NCI-H460 (cell line): ENCODE measurements at regions not wholly inside any gene's neighbourhood (a gene's known extent, or its start where the extent isn't known, plus 50 kb on each side); places are given as distances from the start of the nearest gene placed in this dataset.

Source experiments
- DNase-seq: peaks from one replicate; pipeline ENCODE4 v3.0.0-alpha.2; 2016; ENCODE audit warnings: low read depth; ENCODE audit errors: extremely low read depth

DNA sequence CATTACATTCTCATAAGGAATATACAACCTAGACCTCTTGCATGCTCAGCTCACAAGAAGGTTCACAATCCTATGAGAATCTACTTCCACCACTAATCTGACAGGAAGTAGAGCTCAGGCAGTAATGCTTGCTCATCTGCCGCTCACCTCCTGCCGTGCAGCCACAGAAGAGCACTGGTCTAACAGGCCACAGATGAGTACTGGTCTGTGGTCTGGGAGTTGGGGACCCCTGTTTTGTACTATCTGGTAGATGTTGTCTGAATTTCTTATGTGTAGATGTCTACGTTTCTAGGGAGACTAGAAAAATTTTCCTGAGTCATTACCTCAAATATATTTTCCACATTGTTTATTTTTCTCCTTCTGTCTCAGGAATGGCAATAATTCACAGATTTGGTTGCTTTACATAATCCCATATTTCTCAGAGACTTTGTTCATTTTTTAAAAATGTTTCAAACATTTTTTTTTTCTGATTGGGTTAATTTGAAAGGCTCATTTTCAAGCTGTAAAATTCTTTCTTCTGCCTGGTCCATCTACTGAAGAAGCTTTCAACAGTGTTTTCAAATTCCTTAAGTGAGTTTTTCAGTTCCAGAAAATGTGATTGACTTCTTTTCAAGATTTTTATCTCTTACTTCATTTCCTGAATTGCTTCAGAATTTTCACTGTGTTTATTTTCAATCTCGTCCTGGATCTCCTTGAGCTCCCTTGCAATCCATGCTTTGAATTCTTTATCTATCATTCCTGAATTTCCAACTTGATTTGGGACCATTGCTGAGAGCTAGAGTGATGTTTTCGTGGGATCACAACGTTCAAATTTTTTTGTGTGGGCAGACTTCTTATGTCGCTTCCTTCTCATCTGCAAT is 1322.2 kb downstream of the PCDH9 start:
- no peak for DNase-seq

DNA sequence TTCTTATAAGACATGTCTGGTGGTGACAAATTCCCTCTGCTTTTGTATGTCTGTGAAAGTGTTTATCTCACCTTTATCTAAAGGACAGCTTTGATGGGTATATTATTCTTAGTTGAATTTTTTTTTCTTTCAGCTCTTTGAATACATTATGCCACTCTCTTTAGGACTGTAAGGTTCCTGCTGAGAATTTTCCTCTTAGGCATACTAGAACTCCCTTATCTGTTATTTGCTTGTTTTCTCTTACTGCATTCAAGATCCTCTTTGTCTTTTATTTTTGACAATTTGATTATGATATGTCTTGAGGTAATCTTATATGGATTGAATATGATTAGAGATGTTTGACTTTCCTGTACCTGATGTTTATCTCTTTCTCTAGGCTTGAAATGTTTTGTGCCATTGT is 1328.4 kb downstream of the PCDH9 start:
- no peak for DNase-seq

DNA sequence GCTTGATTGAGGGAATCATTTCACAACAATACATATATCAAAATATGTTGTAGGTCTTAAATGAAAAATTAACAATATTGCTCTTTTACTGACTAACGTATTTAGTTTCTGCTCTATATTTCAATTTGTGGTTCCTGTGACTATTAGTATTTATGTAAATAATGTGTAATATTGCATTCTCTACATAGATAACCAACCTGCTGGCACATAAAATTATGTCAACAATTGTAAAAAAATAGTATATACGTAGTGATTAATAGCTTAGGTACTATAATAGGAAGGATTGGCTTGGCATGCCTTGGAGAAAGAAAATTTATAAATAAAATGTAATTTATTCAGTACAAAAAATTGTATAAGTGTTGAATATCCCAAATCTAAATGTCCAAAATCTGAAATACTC is 1336.1 kb downstream of the PCDH9 start:
- DNase-seq = no peak

DNA sequence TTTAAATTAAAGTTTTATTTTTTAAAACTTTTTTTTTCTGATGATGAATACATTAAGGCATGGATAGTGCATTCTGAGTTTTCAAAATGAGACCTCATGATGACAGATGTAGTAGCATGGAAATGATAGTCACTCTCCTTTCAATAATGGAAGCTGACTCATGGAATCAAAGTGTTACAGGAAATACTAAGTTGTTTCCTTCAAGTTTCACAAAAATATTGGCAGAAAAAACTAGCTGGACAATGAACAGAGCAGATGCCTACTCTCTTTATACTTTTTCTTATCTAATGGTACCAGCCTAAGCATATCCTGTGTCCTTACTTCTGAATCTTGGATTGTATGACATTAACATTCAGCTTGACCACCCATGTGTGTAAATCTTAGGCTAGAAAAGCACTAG is 1337.3 kb downstream of the PCDH9 start:
- no peak for DNase-seq

DNA sequence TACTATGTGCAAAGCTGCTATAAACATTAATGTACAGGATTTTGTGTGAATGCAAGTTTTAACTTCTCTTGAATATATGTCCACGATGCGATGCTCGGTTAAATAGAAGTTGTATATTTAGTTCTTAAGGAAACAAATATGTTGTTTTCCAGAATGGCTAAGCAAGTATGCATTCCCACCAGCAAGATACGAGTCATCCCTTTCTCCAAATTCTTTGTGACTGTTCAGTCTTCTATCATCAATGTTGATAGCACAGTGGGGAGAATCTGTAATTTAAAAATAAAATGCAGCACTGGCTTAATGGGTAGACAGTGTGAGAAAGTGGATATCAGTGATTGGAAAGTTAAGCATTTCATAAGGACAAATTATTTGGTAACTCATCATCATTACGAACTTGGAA is 1340.8 kb downstream of the PCDH9 start:
- DNase-seq = no peak

DNA sequence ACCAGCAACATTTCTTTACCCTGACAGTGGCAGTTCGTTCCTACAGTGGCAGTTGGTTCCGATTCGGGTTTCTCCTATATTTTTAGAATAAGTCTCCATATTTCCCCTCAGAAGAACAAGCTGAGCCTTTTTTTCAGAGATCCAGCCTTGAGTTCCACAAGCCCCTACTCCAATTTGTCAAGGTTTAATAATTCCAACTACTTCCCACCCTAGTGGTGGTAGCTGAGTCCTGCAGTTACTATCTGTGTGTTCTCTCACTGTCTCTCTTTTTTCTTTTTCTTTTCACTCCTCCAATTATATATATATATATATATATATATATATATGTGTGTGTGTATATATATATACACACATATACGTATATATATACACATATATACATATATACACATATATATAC is 1347.3 kb downstream of the PCDH9 start:
- no peak for DNase-seq

DNA sequence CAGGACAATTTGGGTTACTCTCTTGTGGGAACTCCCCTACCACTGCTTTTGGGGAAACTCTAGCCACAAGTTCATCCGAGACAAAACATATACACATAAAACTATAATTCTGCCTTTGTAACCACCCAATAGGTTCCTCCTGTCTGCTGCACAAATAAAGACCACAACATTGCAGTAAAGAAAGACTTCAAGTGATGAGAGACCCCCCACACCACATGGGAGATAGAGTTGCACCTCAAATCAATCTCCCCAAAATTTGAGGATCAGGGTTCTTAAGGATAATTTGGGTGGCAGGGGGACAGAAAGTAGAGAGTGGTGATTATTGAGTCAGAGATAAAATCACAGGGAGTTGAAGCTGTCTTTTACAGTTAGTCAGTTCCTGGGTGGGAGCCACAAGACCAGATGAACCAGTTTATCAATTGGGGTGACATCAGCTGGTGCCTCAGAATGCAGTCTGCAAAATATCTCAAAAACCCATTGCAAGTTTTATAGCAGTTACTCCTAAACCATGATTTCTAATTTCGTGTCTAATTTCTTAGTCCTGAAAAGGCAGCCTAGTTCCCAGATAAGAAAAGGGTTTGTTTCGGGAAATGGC is 1348.5 kb downstream of the PCDH9 start:
- DNase-seq = no peak

DNA sequence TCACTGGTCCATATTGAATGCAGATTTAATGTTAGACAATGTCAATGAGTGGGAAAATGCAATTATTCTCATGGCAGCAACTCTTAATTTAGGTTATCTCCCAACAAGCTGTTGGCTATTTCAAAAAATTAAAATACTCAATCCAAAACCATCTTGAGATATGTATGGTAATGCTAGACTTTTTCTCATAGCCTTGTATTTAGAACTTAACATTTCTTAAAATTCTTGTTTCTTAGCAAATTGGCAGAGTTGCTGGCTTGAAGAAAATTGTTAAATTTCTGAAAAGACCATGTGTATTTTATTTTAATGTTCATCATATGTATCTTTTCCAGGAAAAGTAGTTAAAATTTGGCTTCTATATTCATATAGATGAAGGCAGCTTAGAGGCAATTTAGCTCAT is 1355.1 kb downstream of the PCDH9 start:
- no peak for DNase-seq

DNA sequence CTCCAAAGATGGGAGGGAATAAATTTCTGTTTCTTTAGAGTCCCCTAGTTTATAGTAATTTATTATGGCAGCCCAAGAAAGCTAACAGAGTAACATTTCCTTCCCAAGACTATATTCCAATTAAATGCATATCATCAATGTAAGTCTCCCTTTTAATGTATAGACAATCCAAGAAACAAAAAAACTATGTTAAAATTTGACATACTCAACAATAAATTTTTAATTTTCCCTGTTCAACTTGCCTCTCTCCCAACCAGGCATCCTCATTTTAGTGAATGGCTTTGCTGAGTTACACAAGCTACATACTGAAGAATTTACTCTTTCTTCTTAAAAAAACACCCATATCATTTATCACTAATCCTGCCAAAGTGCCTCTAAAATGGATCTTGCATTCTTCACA is 1357.7 kb downstream of the PCDH9 start:
- DNase-seq = no peak

DNA sequence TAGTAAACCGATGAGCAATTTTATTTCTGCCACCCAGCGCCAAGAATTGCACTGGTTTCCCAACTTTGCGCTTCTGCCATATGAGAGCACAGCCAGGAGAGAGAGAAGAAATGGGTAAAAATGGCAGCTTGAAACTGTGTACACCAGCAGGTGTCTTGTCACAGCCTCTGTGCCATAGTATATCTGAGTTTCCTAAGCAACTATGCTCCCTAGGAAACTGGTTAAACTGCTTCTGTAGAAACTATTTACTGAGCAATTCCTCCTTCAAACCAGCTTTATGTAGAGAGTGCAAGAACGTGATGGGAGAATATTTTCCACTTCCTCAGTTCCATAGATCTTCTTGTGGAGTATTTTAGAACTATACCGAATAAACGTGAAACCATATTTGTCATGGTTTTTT is 1361.3 kb downstream of the PCDH9 start:
- no peak for DNase-seq

DNA sequence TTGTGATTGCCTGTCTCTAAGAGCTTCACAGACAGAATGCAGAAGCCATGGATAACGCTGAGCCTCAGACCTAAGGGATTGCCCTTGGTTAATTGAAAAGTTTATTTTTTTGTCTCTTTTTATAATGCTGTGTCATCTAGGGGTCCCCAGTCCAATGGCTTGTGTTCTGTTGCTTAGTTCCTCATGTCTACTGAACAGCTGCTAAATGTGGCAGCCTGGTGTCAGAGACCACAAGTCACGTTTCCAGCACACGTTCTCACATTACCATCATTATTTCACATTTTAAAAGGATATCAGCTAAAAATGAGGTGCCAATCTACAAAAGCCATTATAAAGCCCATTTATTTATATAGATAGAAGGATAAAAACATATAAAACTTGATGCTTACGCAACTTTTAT is 1362.0 kb downstream of the PCDH9 start:
- DNase-seq = no peak

DNA sequence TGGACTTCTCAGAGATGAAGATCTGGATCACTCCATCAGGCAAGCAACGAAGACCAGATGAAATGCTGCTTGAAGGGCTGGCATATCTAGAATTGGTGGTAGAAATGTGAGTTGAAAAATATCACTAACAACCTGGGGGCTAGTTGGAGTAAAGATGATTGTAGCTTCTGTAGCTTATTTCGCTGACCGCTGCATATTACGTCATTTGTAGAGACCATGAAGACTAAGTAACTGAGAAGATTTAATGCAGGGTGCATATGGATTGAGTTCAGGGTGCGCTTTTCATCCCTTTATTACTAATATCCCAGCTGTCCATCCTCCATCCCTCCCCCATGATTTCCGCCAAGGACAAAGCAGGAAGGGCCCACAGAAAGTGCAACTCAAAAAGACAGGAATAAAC is 1364.0 kb downstream of the PCDH9 start:
- no peak for DNase-seq

DNA sequence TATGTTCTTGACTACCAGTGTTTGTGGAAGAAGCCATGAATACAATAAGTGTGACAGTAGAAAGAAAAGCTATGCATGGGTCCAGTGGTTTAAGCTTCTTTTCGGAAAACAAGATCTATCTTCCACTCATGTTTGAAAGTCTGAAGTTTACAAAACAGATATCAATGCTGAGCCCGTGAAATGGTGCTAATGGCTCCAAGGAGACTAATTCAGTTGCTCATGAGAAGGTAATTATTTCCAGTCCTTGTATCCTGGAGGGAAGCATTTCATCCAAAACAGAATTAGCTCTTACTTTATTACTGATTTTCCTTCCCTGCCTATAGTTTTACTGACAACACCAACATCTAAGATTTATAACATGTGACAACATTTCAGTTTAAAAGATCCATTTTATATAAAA is 1364.9 kb downstream of the PCDH9 start:
- DNase-seq = no peak

DNA sequence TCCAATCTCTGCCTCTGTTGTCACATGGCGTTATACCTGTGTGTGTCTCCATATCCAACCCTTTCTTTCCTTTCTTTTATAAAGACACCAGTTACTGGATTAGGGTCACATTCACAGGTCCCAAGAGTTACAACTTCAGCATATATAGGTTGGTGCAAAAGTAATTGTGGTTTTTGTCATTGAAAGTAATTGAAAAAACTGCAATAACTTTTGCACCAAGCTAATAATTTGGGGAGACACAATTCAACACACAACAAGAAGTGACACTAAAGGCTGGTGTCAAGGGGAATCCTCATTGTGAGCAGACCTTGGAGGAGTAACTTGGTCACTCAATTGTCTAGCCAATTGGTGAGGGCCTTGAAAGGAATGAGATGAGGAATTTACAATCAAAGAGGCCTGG is 1366.1 kb downstream of the PCDH9 start:
- DNase-seq = no peak

DNA sequence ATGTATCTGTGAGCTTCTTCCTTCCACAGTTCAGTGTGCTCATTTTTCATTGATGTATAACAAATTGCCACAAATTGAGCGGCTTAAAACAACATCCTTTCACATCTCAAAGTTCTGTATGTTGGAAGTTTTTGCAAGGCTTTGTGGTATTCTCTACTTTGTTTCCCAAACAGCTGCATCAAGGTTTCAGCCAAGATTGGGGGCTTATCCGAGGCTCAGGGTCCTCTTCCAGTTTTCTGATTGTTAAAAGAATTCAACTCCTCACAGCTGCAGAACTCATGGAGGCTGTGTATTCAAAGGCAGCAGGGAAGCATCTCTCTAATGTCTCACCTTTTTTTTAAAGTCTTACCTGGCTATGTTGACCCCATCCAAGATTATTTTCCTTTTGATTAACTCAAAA is 1369.8 kb downstream of the PCDH9 start:
- DNase-seq = no peak

DNA sequence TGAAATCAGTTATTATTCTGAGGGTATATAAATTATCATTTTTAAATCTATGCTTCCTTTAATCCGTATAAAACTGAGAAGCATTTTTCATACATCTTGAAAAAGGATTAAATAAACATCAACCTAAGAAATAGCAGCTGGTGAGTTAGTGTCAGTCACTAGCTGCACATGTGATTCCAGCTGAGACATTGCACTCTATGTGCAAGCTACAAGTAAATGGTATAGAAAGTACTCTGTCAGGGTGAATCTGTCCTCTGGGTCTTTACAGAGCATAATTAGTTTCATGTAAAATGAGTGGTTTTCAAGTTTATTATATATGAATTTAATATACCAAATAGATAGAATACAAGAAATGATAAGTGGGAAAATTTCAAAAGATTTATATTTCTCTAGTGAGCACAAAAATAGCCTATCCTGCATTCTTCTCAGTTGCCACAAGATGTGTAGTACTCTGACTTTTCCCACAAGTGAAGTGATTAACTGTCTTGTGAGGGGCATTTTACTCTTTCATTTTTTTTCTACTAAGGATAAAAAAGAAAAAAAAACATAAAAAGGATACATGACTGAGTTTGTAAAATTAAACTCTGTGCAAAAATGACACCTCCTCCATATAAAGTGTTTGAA is 1372.1 kb downstream of the PCDH9 start:
- no peak for DNase-seq

DNA sequence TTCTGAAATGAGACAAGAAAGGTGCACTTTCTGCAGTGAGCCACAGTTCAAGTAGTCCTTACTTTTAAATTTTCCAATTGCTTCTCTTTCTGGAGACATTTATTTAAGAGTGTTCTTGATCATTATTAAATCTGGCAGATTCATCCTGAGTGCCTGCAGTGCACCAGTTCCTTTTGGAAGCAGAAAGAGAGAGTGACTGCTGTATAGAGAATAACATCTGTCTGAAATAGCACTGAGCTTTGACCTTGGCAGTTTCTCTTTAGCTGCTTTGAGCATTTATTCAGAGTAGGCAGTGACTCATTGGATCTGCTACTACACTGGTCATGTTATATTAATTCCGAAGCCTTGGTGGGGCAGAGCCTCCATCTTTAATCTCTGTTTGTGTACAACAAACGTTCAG is 1373.7 kb downstream of the PCDH9 start:
- DNase-seq = no peak

DNA sequence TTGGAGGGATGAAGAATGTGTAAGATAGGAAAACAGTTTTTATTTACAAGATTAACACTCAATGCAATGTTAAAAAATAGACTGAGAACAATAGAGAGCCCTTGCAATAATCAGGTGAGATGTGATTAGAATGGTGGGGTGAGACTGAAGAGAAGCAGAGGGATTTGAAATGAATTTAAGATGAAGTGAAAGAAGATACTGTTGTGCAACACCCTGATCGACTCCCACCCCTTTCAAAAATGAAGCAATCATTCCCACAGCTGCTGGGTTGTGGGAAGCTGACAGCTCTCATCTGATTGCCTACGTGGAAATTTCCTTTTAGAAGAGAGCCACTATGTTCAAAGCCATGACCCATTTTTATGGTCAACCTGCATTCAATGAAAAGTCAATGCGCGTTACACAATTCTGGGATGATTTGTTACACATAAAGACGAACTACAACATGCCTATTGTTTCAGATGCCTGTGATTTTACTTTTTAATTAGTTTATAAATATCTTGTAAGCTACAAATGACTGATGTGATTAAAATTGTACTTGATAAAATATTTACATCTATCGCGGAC is 1374.8 kb downstream of the PCDH9 start:
- DNase-seq = no peak

DNA sequence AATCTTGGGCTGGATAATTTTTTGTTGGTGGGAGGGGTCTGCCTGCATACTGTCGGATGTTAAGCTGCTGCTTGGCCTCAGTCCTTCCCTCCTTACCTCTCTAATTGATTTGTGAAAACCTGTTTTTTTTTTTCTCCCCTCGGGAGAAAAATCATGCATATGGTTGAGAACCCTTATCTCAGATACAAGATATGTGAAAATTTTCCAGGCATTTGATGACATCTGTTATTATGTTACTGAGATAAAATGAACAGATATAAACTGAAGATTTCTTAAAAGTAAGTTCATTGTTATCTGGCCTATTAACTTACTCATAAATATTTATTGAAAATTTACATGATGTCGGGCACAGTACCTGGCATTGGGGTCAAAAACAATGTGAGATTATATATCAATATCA is 1375.7 kb downstream of the PCDH9 start:
- DNase-seq = no peak

DNA sequence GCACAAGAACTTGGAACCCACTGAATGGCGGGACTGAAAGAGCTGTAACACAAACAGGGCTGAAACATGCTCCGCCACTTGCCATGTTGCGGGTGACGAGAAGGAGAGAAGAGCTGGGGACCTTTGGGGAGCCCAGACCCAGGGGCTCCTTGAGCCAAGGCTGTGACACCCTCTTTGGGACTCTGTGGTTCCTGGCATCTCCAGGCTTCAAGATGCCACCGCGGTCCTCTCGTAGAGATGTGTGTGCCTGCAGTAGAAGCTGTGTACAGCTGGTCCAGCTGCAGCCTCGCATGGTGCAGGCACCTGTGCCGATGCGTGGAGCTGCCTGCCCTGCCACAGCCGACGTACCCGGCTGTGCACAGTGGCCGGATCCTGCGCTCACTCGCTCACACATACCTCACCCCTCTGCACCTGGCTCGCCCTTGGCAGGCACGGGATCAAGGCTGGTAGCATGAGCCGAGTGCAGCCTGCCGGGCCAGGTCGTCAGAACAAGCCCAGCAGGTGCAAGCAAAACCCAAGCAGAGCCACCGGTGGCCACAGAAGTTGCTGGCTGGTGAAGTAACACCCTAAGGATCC is 1385.8 kb downstream of the PCDH9 start:
- DNase-seq = no peak

DNA sequence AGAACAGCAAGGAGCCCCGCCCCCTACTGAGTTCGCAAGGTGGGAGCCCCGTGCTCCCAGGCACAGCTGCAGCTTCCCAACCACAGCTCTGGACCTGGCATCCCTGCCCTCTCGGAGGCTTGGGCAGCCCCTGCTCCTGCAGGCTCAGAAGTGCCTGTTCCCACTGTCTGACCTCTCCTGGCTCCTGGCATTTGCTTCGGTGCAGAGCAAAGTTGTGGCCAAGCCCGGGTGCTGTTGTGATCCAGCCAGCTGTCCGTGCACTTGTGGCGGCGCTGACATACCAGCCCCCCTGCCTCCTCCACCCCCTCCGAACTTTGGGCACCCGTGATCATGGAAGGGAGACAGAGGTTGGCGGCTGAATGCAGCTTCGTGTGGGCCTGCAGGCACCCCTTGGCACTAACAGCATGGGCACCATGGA is 1386.8 kb downstream of the PCDH9 start:
- no peak for DNase-seq
